A549 (cell line): ENCODE measurements at regions not wholly inside any gene's neighbourhood (a gene's known extent, or its start where the extent isn't known, plus 50 kb on each side); places are given as distances from the start of the nearest gene placed in this dataset.

Experiments used
- BHLHE40 ChIP-seq: IDR thresholded peaks from 2 replicates; pipeline ENCODE4 v1.6.1; 2012; ENCODE audit warnings: low read depth, low read length, inconsistent platforms
- EP300 ChIP-seq, 2 experiments: fragments of >200 bp; sonication (Bioruptor Twin); formaldehyde crosslinking; IDR thresholded peaks; 2 replicates in 1 of 2; 3 replicates in 1 of 2; pipeline ENCODE4 v1.6.1; 2016 to 2017
- JUNB ChIP-seq: fragments of >200 bp; sonication (Bioruptor Twin); formaldehyde crosslinking; IDR thresholded peaks from 2 replicates; pipeline ENCODE4 v1.6.1; 2016
- MAFK ChIP-seq: fragments of 450-650 bp; IDR thresholded peaks from 2 replicates; pipeline ENCODE4 v1.6.1; 2014; ENCODE audit not compliant: partially characterized antibody
- NR3C1 ChIP-seq: fragments of >200 bp; sonication (Bioruptor Twin); formaldehyde crosslinking; IDR thresholded peaks from 3 replicates; pipeline ENCODE4 v1.6.1; 2017
- POLR2A ChIP-seq: IDR thresholded peaks from 2 replicates; pipeline ENCODE4 v1.6.1; 2012; ENCODE audit warnings: mild to moderate bottlenecking, low read length
- RAD21 ChIP-seq, 2 experiments: fragments of >200 bp in 1 of 2; sonication (Bioruptor Twin) in 1 of 2; formaldehyde crosslinking in 1 of 2; IDR thresholded peaks in 1 of 2; conservative IDR thresholded peaks in 1 of 2; 2 replicates in 1 of 2; 3 replicates in 1 of 2; pipeline ENCODE4 v1.6.1; 2012 to 2018; ENCODE audit warnings: inconsistent platforms in 1 of 2
- RFX5 ChIP-seq: fragments of 450-650 bp; IDR thresholded peaks from 2 replicates; pipeline ENCODE4 v1.7.1; 2014; ENCODE audit warnings: antibody characterized with exemption, mild to moderate bottlenecking, moderate library complexity
- SMC3 ChIP-seq: fragments of >200 bp; sonication (Bioruptor Twin); formaldehyde crosslinking; IDR thresholded peaks from 3 replicates; pipeline ENCODE4 v1.6.1; 2018; ENCODE audit warnings: inconsistent platforms
- TF ChIP-seq, protein P1 (sequence below): fragments of >200 bp; sonication (Bioruptor Twin); formaldehyde crosslinking; IDR thresholded peaks from 3 replicates; pipeline ENCODE4 v1.5.1; 2016
- TF ChIP-seq, protein P2 (sequence below): fragments of 250-450 bp; sonication (Bioruptor Pico); IDR thresholded peaks from 2 replicates; pipeline ENCODE4 v1.5.0; 2020; ENCODE audit warnings: low read depth, mild to moderate bottlenecking, moderate library complexity
- TF ChIP-seq, protein P3 (sequence below): IDR thresholded peaks from 2 replicates; pipeline ENCODE4 v1.6.1; 2012

DNA sequence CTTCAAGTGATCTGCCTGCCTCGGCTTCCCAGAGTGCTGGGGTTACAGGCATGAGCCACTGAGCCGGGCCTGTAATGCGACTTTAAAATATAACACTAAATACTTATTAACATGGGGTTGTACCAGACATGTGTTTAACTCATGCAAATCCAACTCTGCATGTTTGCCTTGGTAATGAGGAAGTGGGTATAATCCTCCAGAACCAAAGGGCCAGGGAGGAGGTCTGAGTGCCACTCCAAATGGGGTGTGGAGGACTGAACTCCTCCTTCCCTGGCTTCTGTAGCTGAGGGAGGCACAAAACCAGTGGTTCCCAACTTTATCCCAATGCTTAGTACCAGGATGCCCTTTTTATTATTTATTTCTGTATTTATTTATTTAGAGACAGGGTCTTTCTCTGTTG is 61.6 kb upstream of the MED13L start:
- TF ChIP-seq NR3C1 (no peak), SMC3 (no peak), RAD21 (conservative IDR thresholded peaks at IDR 0.05 in 1 of 2, IDR thresholded peaks at IDR 0.05 in 1 of 2) (no peak), MAFK (no peak), POLR2A (no peak), RFX5 (no peak), BHLHE40 (no peak), EP300 (IDR thresholded peaks at IDR 0.05) (no peak), JUNB (no peak)
- TF ChIP-seq, protein P1, sequence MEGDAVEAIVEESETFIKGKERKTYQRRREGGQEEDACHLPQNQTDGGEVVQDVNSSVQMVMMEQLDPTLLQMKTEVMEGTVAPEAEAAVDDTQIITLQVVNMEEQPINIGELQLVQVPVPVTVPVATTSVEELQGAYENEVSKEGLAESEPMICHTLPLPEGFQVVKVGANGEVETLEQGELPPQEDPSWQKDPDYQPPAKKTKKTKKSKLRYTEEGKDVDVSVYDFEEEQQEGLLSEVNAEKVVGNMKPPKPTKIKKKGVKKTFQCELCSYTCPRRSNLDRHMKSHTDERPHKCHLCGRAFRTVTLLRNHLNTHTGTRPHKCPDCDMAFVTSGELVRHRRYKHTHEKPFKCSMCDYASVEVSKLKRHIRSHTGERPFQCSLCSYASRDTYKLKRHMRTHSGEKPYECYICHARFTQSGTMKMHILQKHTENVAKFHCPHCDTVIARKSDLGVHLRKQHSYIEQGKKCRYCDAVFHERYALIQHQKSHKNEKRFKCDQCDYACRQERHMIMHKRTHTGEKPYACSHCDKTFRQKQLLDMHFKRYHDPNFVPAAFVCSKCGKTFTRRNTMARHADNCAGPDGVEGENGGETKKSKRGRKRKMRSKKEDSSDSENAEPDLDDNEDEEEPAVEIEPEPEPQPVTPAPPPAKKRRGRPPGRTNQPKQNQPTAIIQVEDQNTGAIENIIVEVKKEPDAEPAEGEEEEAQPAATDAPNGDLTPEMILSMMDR, result no peak
- TF ChIP-seq, protein P2, sequence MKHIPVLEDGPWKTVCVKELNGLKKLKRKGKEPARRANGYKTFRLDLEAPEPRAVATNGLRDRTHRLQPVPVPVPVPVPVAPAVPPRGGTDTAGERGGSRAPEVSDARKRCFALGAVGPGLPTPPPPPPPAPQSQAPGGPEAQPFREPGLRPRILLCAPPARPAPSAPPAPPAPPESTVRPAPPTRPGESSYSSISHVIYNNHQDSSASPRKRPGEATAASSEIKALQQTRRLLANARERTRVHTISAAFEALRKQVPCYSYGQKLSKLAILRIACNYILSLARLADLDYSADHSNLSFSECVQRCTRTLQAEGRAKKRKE, result no peak
- TF ChIP-seq, protein P3, sequence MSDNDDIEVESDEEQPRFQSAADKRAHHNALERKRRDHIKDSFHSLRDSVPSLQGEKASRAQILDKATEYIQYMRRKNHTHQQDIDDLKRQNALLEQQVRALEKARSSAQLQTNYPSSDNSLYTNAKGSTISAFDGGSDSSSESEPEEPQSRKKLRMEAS, result no peak
